ENCODE measurements at regions not wholly inside any gene's neighbourhood (a gene's known extent, or its start where the extent isn't known, plus 50 kb on each side); places are given as distances from the start of the nearest gene placed in this dataset.

DNA sequence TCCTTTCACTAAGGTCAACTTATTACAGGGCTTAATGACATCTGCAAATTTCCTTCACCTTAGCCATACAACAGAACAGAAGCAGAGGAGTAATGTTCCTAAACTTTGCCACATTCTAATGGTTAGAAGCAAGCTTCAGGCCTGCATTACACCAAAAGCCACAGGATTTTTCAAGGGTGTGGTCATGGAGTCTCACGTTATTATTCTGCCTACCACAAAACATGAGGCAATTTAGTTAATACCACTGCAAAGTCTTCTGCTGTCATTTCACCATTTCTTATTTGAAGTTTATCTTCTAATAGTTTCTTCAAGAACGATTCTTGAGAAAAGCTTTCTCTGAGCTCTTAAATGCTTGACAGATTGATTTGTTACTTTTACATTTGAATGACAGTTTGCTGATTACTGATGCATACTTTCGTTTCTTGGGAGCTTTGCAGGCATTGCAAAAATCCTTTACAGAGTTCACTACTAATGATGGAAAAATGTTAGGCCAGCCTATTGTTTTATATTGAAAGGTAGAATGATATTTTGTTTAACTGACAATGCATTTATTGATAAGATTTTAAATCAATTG, 1257.1 kb downstream of the NSUN3 start:
- intact Hi-C loops (cut with DNase I): no loop called here
- TF ChIP-seq CTCF (IDR thresholded peaks at IDR 0.05) (no peak), POLR2A (IDR thresholded peaks at IDR 0.05) (no peak)
- Histone ChIP-seq H3K9me3 (no peaks in the 10 kb centered on the region), H3K27ac (no peak overlapping the region), H3K27me3 (no peaks in the 10 kb centered on the region), H3K4me1 (no peaks in the 10 kb centered on the region), H3K4me3 (no peak overlapping the region), H3K36me3 (no peaks in the 10 kb centered on the region)
- DNase-seq: no peak
- WGBS, 2 donors: 35 to 44% methylated on average over 3 of the region's 3 CpGs

GRCh38 chr3:95327478-95327877, 1264.6 kb downstream of the NSUN3 start:
- Histone ChIP-seq H3K27ac (no peak overlapping the region), H3K27me3 (no peaks in the 10 kb centered on the region), H3K4me3 (no peak overlapping the region), H3K36me3 (no peaks in the 10 kb centered on the region), H3K9me3 (peaks cover 0 to 5% (median 0%) of the 10 kb centered on the region in 3 donors), H3K4me1 (no peaks in the 10 kb centered on the region)
- TF ChIP-seq POLR2A (IDR thresholded peaks at IDR 0.05) (no peak), CTCF (IDR thresholded peaks at IDR 0.05) (no peak)
- DNase-seq: no peak
- intact Hi-C loops (cut with DNase I): no loop called here
- WGBS, 2 donors: 63 to 71% methylated on average over 2 of the region's 2 CpGs

DNA sequence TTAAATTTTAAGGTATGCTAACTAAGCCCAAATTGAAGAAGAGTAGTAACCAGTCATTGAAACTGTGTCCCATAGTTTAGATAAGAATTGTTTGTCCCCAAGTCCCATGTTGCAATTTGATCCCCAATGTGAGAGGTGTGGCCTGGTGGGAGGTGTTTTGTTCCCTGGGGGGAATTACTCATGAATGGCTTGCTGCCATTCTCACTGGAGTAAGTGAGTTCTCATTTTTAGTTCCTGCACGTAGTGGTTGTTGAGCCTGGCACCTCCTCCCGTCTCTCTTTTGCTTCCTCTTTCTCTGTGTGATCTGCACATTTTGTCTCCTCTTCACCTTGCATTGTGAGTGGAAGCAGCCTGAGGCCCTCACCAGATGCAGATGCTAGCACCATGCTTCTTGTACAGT, 1271.0 kb downstream of the NSUN3 start:
- TF ChIP-seq POLR2A (IDR thresholded peaks at IDR 0.05): no peak
- H3K27ac ChIP-seq: no peak overlapping the region
- intact Hi-C loops (cut with DNase I): no loop called here
- H3K9me3 ChIP-seq: no peaks in the 10 kb centered on the region
- DNase-seq: no peak
- H3K4me3 ChIP-seq: no peak overlapping the region
- H3K4me1 ChIP-seq: no peaks in the 10 kb centered on the region
- no peaks in the 10 kb centered on the region for H3K27me3 ChIP-seq
- H3K36me3 ChIP-seq: no peaks in the 10 kb centered on the region
- WGBS, 2 donors: 17 to 24% methylated on average over 2 of the region's 2 CpGs

GRCh38 chr3:95334461-95334860, 1271.6 kb downstream of the NSUN3 start:
- no peaks in the 10 kb centered on the region for H3K4me1 ChIP-seq
- intact Hi-C loops (cut with DNase I): no loop called here
- H3K4me3 ChIP-seq: no peak overlapping the region
- no peak for TF ChIP-seq CTCF (IDR thresholded peaks at IDR 0.05)
- H3K9me3 ChIP-seq: no peaks in the 10 kb centered on the region
- H3K36me3 ChIP-seq: no peaks in the 10 kb centered on the region
- H3K27me3 ChIP-seq: no peaks in the 10 kb centered on the region
- DNase-seq: no peak
- no peak overlapping the region for H3K27ac ChIP-seq

DNA sequence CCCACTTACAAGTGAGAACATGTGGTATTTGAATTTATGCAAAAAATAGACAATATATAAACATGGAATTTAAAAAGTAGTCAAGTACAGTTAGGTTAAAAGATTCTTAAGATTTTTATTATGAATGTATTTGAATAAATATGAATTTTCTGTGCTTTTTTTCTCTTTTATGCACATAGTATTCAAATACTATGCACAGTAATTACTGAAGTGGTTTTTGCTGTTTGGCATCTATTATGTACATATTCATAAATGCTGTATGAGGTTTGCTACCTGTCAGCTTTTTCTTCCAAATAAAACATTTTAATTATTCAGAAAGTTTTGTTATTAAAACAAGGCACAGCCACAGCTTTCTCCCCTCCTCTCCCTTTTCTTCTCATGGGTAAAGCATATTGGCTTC, 1272.7 kb downstream of the NSUN3 start:
- Histone ChIP-seq H3K27me3 (no peaks in the 10 kb centered on the region), H3K36me3 (no peaks in the 10 kb centered on the region), H3K4me1 (no peaks in the 10 kb centered on the region), H3K9me3 (no peaks in the 10 kb centered on the region), H3K4me3 (no peak overlapping the region), H3K27ac (no peak overlapping the region)
- intact Hi-C loops (cut with DNase I): no loop called here
- no peak for DNase-seq
- no peak for TF ChIP-seq CTCF (IDR thresholded peaks at IDR 0.05)
- no peak for TF ChIP-seq POLR2A (IDR thresholded peaks at IDR 0.05)

DNA sequence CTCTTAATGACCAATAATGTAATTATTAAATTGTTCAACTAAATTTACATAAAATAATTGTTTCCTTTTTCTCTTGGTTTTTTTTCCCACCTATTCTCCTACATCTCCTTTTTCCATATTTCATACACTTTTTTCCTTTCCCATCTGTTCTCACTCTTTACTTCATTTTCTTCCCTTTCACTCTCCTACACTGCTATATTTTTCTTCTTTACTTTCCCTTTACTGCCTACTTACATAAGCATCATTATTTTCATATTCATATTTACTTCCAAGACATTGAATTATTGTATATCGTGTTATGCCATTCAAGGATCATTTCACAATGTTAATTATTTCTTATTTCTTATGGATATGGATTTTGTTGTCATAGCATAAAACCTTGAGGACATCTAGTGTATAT, 1275.6 kb downstream of the NSUN3 start:
- Histone ChIP-seq H3K27ac (no peak overlapping the region), H3K4me1 (no peaks in the 10 kb centered on the region), H3K4me3 (no peak overlapping the region), H3K9me3 (no peaks in the 10 kb centered on the region), H3K36me3 (no peaks in the 10 kb centered on the region), H3K27me3 (no peaks in the 10 kb centered on the region)
- TF ChIP-seq CTCF (IDR thresholded peaks at IDR 0.05) (no peak), POLR2A (IDR thresholded peaks at IDR 0.05) (no peak)
- no peak for DNase-seq
- WGBS, 2 donors: 62 to 67% methylated on average over 1 of the region's 1 CpG
- intact Hi-C loops (cut with DNase I): no loop called here
